KG1 (cell line): ENCODE measurements at regions not wholly inside any gene's neighbourhood (a gene's known extent, or its start where the extent isn't known, plus 50 kb on each side); places are given as distances from the start of the nearest gene placed in this dataset.
"Not testable (repeated sequence)": the region's sequence is repeated elsewhere in the genome, so short reads cannot be mapped to it uniquely, and the experiment has no call there.

Experiments used
- DNase-seq: peaks from one replicate; lab custom pipeline; 2025; lab: John Stamatoyannopoulos, UW

GRCh38 chr6:115545672-115545986 is 515.1 kb downstream of the FRK start:
- no peak for DNase-seq

- no peak for DNase-seq
Observed at GRCh38 chr6:115544765-115545671, 515.7 kb downstream of the FRK start.

DNA sequence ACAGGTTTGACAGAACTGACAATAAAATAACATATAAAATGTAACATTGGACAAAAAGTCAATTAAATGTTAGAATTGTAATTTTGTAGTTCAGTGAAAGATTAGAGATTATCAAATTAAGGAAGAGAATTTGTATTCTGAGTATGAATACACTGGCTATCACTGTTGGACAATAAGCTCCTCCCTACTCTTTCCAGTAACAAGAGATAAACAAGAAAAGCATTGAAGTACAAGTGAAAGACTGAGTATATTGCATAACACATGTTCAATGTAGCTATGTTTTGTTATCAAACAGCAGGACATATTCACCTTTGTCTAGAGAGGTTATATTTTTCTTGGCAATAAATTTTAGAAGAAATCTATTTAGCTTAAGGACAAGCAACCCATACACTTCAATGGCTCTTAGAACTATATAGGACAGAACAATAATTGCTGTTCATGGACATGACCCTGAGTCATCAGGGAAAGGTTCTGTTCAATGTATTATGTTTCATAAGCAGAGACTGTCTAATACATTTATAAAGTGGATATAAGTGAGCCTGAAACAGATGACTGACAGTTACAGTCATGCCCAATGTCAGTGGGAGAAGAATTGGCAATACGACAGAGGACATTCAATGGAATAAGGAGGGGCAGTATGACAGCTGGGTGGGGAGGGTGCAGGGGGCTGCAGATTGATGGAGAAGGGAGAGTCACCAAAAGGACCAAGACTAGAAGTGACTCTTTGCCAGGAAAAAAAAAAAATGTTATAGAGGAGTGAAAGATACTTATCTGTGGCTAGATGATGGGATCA is 520.4 kb downstream of the FRK start:
- DNase-seq = no peak

DNA sequence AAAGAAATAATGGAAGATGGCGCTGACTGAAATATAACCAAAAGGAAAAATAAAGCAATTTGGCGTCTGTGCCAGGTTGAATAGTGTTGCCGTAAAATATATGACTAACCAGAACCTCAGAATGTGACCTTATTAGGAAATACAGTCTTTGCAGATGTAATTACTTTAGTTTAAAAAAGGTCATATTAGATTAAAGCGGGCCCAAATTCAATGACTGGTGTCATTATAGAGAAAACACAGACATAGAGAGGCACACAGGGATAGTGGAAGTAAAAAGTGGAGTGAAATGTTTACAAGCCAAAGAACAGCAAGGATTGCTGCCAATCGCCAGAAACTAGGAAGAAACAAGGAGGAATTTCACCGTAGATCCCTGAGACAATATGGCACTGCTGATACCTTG is 521.2 kb downstream of the FRK start:
- no peak for DNase-seq

- DNase-seq = no peak
Observed at GRCh38 chr6:115524821-115525220, 535.9 kb downstream of the FRK start.

DNA sequence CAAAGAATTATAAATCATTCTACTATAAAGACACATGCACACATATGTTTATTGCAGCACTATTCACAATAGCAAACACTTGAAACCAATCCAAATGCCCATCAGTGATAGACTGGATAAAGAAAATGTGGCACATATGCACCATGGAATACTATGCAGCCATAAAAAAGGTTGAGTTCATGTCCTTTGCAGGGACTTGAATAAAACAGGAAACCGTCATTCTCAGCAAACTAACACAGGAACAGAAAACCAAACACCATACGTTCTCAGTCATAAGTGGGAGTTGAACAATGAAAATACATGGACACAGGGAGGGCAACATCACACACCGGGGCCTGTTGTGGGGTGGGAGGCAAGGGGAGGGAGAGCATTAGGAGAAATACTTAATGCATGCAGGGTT is 538.9 kb downstream of the FRK start:
- not testable (repeated sequence) for DNase-seq

- no peak for DNase-seq
Observed at GRCh38 chr6:115514656-115515055, 546.0 kb downstream of the FRK start.

GRCh38 chr6:115512923-115513322 is 547.8 kb downstream of the FRK start:
- no peak for DNase-seq

DNA sequence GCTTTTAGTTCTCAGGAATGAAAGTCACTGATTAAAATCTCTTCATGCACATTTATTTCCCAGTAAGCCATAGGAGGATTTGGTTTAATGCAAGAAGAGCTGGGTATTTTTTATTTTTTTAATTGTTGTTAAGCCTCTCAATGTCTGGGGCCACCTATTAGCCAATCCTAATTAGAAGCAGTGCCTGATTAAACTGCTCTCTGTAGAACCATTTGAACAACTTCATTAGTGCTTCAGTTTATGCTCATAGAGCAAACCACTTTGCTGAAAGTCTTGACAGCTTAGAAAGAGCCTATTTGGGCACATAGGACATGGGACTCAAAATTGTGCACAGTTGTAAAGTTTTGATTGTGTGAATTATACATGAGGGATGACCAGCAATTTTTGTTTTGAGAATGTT is 548.9 kb downstream of the FRK start:
- no peak for DNase-seq

DNA sequence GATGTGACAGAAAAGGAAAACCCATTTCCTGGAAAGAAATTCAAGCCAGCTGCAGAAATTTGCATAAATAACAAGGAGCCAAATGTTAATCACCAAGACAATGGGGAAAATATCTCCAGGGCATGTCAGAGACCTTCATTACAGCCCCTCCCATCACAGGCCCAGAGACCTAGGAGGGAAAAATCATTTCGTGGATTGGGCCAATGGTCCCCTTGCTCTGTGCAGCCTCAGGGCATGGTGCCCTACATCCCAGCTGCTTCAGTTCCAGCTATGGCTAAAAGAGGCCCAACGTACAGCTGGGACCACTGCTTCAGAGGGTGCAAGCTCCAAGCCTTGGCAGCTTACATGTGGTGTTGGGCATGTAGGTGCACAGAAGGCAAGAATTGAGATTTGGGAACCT is 558.3 kb downstream of the FRK start:
- DNase-seq = not testable (repeated sequence)

DNA sequence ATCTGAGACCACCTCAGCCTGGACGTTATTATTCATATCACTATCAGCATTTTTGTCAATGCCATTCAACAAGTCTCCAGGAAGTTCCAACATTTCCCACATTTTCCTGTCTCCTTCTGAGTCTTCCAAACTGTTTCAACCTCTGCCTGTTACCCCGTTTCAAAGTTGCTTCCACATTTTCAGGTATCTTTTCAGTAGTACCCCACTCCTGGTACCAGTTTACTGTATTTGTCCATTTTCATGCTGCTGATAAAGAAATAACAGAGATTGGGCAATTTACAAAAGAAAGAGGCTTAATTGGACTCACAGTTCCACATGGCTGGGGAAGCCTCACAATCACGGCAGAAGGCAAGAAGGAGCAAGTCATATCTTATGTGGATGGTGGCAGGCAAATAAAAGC is 565.5 kb downstream of the FRK start:
- no peak for DNase-seq

DNA sequence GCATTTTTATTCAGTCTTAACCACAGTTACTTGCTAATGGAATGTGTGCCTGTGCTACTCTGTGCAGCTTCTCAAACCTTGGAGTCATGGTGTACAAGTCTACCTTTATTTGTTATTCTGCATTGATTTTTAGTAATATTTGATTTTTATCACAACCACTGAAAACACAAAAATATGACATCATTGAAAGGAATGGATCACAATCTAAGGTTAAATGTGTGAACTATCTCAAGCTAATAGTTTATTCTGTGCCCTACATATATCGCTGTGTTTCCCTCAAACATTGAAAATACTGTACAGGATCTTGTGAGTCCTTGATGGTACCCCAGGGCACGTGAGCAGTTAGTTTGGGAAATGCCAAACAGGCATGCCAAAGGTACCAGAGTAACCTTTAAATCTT is 573.4 kb downstream of the FRK start:
- no peak for DNase-seq

- DNase-seq = no peak
Observed at GRCh38 chr6:115485400-115485799, 575.3 kb downstream of the FRK start.

GRCh38 chr6:115480543-115480942 is 580.1 kb downstream of the FRK start:
- not testable (repeated sequence) for DNase-seq

GRCh38 chr6:115474443-115475041 is 586.1 kb downstream of the FRK start:
- DNase-seq = no peak

- DNase-seq = no peak
Observed at GRCh38 chr6:115468272-115469005, 592.3 kb downstream of the FRK start.

DNA sequence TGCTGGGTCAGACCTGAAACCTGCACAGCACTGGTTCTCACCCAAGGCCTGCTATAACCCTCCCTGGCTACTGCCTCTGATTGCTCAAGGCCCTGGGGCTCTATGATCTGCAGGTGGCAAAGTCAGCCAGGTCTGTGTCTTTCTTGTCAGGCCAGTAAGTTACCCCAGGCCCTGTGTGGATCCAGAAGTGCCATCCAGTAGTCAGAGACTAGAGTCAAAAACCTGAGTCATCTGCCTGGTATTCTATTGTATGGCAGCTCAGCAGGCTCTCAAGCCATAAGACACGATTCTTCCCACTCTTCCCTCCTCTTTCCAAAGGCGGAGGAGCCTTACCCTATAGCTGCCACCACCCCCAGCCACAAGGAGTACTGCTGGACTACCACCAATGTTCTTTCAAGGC is 593.0 kb downstream of the FRK start:
- DNase-seq = no peak

- DNase-seq = no peak
Observed at GRCh38 chr6:115460913-115461312, 599.8 kb downstream of the FRK start.

DNA sequence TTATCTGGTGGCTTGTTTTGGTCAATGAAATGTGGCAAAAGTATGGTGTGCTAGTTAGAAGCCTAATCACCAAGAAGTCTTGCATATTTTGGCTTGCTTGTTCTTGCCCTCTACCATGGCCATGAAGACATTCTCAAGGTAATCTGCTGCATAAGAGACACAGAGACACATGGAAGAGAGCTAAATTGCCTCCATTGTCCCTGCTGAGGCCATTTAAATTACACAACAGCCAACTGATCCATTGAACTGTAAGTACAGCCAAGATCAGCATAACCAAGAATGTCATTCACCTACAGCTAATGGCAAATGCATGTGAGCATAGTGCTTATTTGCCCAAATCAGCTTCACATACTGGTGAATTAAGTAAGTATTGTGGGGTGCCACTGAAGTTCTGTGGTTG is 603.8 kb downstream of the FRK start:
- no peak for DNase-seq

DNA sequence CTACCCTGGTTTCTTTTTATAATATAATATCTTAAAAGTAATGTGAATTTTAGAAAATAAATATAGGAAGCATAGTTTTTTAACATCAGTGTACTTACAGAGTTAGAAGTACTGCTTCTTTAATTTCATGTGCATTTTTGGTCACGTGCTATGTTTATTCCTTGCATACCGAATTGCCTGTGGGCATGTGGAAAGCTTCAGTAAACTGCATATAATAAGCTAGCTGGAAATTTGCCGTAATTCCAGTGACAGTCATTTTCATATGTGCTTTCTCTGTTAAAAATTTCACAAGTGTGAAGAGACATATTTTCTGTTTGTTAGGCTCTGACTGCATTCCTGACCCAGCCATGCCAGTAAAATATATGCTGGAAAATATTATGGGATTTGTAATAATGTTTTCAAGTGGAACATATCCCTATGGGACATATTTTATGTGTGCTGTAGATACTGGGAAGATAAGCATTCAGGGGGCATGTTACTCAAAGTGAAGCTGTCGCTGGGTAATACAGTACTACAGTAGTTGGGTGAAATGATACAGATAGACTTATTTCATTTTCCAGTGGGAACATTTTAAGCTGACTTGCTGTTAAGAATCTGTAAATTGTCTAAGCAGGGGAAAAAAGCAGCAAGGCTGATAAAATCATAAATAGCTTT is 616.7 kb downstream of the FRK start:
- DNase-seq = no peak

GRCh38 chr6:115442323-115442722 is 618.4 kb downstream of the FRK start:
- DNase-seq = no peak

DNA sequence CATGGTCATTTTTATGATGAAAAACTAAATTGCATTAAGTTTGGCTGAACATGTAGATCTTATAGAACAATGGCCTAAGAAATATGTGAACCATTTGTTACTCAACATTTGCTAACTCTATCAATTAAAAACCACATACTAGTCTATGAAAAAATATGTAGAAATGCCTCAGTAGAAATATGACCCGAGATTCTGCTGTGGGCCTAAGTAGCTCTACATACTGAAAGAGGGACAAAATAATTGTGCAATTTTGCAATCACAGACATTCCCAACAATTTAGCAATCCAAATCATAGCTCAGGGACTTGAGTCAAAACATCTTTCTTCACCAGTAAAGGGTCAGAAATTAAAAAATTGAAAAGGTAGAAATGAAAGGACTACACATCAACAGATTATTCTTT is 619.0 kb downstream of the FRK start:
- no peak for DNase-seq
